ENCODE measurements at regions not wholly inside any gene's neighbourhood (a gene's known extent, or its start where the extent isn't known, plus 50 kb on each side); places are given as distances from the start of the nearest gene placed in this dataset.

DNA sequence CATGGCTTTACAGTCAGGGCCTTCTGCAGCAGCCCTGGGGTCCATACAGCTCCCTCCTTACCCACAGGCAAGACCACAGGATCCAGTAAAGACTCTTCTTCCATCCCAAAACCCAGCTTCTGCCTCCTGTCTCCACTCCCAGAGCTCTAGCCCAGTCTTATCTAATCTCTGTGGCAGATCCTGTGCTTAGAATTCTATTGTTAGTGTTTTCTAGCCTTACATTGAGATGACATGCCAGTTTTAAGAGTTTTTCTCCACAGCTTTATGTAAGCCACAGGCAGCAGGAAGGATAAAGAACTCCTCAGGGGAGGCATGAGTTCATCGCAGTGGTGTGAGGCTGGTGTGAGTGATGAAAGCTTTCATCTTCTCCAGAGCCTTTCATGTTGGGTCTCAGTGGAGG, 129.1 kb downstream of the RCHY1 start:
- Histone ChIP-seq H3K27ac (no peak overlapping the region), H3K9me3 (no peaks in the 10 kb centered on the region), H3K4me3 (no peak overlapping the region), H3K4me1 (no peaks in the 10 kb centered on the region), H3K27me3 (no peaks in the 10 kb centered on the region), H3K36me3 (no peaks in the 10 kb centered on the region)
- 50% methylated on average over 1 of the region's 1 CpG for WGBS (ENCODE audit: insufficient coverage, low coverage, low lambda C conversion rate, missing lambda C conversion rate)
- intact Hi-C loops (cut with DNase I) = no loop called here
- ATAC-seq (no peak), DNase-seq (no peak)
- TF ChIP-seq POLR2A (IDR thresholded peaks at IDR 0.05) = no peak

- TF ChIP-seq, protein P1, sequence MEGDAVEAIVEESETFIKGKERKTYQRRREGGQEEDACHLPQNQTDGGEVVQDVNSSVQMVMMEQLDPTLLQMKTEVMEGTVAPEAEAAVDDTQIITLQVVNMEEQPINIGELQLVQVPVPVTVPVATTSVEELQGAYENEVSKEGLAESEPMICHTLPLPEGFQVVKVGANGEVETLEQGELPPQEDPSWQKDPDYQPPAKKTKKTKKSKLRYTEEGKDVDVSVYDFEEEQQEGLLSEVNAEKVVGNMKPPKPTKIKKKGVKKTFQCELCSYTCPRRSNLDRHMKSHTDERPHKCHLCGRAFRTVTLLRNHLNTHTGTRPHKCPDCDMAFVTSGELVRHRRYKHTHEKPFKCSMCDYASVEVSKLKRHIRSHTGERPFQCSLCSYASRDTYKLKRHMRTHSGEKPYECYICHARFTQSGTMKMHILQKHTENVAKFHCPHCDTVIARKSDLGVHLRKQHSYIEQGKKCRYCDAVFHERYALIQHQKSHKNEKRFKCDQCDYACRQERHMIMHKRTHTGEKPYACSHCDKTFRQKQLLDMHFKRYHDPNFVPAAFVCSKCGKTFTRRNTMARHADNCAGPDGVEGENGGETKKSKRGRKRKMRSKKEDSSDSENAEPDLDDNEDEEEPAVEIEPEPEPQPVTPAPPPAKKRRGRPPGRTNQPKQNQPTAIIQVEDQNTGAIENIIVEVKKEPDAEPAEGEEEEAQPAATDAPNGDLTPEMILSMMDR (IDR thresholded peaks at IDR 0.05) = no peak
- TF ChIP-seq POLR2A (IDR thresholded peaks at IDR 0.05) = no peak
- no peaks in the 10 kb centered on the region for H3K4me1 ChIP-seq
Measured at GRCh38 chr4:75376543-75376942, 137.7 kb downstream of the RCHY1 start.

GRCh38 chr4:75371915-75372314, 142.3 kb downstream of the RCHY1 start:
- no peak overlapping the region for H3K4me3 ChIP-seq
- TF ChIP-seq, protein P1 (IDR thresholded peaks at IDR 0.05) = no peak
- TF ChIP-seq POLR2A (IDR thresholded peaks at IDR 0.05) = no peak
- WGBS (ENCODE audit: insufficient coverage, low coverage, low lambda C conversion rate, missing lambda C conversion rate) = 33% methylated on average over 2 of the region's 2 CpGs
- intact Hi-C loops (cut with DNase I) = no loop called here
- no peaks in the 10 kb centered on the region for H3K36me3 ChIP-seq
- H3K4me1 ChIP-seq = no peaks in the 10 kb centered on the region
- ATAC-seq = no peak
- DNase-seq = no peak
- H3K27ac ChIP-seq = no peak overlapping the region
- H3K9me3 ChIP-seq = no peaks in the 10 kb centered on the region
- H3K27me3 ChIP-seq = no peaks in the 10 kb centered on the region

More at GRCh38 chr4:75376543-75376942, 137.7 kb downstream of the RCHY1 start:
- Histone ChIP-seq H3K9me3 (no peaks in the 10 kb centered on the region), H3K36me3 (no peaks in the 10 kb centered on the region), H3K4me3 (no peak overlapping the region), H3K27me3 (no peaks in the 10 kb centered on the region), H3K27ac (no peak overlapping the region)
- intact Hi-C loops (cut with DNase I) = no loop called here
- ATAC-seq (no peak), DNase-seq (no peak)

GRCh38 chr4:75370576-75370975, 143.6 kb downstream of the RCHY1 start:
- Histone ChIP-seq H3K4me3 (no peak overlapping the region), H3K36me3 (no peaks in the 10 kb centered on the region), H3K9me3 (no peaks in the 10 kb centered on the region), H3K4me1 (no peaks in the 10 kb centered on the region), H3K27me3 (no peaks in the 10 kb centered on the region), H3K27ac (no peak overlapping the region)
- intact Hi-C loops (cut with DNase I) = no loop called here
- 54% methylated on average over 3 of the region's 3 CpGs for WGBS (ENCODE audit: insufficient coverage, low coverage, low lambda C conversion rate, missing lambda C conversion rate)
- no peak for TF ChIP-seq POLR2A (IDR thresholded peaks at IDR 0.05)
- TF ChIP-seq, protein P1 (IDR thresholded peaks at IDR 0.05) = no peak
- ATAC-seq = no peak
- no peak for DNase-seq

DNA sequence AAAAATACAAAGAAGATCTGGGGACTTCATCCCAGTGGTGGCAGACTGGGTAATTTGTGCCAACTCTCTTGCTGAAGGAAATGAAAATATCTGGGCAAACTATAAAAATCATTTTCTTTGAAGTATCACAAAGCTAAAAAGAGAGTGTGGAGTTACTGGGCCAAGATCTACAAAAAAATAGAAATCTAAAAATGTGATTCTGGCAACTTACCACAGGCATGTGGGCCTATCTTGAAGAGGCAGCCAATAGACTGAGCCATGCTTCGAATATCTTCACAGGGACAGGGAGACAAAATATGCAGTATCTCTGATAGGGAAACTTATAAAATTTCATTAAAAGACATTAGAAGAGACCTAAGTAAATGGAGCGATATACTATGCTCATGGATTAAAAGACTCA, 168.8 kb downstream of the RCHY1 start:
- Histone ChIP-seq H3K27ac (no peak overlapping the region), H3K27me3 (no peaks in the 10 kb centered on the region), H3K4me3 (no peak overlapping the region), H3K36me3 (no peaks in the 10 kb centered on the region), H3K9me3 (no peaks in the 10 kb centered on the region), H3K4me1 (no peaks in the 10 kb centered on the region)
- DNase-seq = no peak
- WGBS (ENCODE audit: insufficient coverage, low coverage, low lambda C conversion rate, missing lambda C conversion rate) = 50% methylated on average over 2 of the region's 2 CpGs
- intact Hi-C loops (cut with DNase I) = no loop called here
- no peak for ATAC-seq
- TF ChIP-seq POLR2A (IDR thresholded peaks at IDR 0.05) = no peak
- TF ChIP-seq, protein P1 (IDR thresholded peaks at IDR 0.05) = no peak

All from right lobe of liver (tissue), 6 donors.